Smooth muscle cell of the brain vasculature (primary cell): ENCODE measurements at regions not wholly inside any gene's neighbourhood (a gene's known extent, or its start where the extent isn't known, plus 50 kb on each side); places are given as distances from the start of the nearest gene placed in this dataset.
"Not testable (repeated sequence)": the region's sequence is repeated elsewhere in the genome, so short reads cannot be mapped to it uniquely, and the experiment has no call there.

ENCODE experiments used
- DNase-seq: peaks from one replicate; pipeline ENCODE4 v3.0.0-alpha.2; 2012; ENCODE audit warnings: low read depth, low spot score

- no peak for DNase-seq
These were observed 55.0 kb downstream of the OXSM start for GRCh38 chr3:25844891-25845290.

DNA sequence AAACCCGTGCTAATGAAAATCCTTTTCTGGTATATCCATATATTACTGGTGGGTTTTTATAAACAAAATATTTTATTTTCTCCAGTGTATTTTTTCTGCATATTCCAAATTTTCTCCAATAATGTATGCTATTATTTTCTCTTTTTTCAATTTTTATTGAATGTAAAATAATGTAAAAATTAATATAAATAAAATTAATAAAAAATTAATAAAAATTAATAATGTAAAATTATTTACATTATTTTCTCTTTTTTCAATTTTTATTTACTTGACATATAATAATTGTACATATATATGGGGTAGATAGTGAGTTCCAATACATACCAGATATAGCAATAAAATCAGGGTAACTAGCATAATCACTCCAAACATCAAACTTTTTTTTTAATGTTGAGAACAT is 56.4 kb downstream of the OXSM start:
- DNase-seq = no peak

GRCh38 chr3:25849091-25849490 is 59.2 kb downstream of the OXSM start:
- no peak for DNase-seq

GRCh38 chr3:25849641-25850385 is 59.9 kb downstream of the OXSM start:
- DNase-seq = no peak

DNA sequence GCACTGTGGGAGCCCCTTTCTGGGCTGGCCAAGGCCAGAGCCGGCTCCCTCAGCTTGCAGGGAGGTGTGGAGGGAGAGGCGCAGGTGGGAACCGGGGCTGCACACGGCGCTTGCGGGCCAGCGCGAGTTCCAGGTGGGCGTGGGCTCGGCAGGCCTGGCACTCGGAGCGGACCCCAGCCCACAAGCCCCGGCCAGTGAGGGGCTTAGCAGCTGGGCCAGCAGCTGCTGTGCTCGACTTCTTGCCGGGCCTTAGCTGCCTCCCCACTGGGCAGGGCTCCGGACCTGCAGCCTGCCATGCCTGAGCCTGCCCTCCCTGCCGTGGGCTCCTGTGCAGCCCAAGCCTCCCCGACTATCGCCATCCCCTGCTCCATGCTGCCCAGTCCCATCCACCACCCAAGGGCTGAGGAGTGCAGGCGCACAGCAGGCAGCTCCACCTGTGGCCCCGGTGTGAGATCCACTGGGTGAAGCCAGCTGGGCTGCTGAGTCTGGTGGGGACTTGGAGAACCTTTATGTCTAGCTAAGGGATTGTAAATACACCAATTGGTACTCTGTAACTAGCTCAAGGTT is 61.9 kb downstream of the OXSM start:
- DNase-seq = not testable (repeated sequence)

DNA sequence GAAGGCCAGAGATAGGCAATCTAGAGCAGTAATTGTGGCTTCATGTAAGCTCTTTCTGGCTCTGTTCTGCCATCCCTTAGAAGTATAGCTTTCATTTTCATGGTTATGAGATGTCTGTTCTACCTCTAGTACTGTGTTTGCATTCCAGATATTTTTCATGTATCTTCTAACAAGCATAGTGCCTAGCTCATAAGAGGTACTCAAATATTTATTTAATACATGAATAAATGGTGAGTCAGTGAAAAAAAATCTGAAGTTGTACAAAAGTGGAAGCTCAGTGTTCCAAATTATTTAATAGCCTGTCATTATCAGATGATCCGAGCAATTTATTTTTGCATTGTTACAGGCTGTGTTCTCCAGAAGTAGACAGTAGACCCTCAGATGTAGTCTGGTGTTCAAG is 64.3 kb downstream of the OXSM start:
- no peak for DNase-seq

- no peak for DNase-seq
These were observed 64.7 kb downstream of the OXSM start for GRCh38 chr3:25854635-25855034.

GRCh38 chr3:25855266-25855784 is 65.4 kb downstream of the OXSM start:
- DNase-seq = no peak

- no peak for DNase-seq
These were observed 67.1 kb downstream of the OXSM start for GRCh38 chr3:25856902-25857518.

DNA sequence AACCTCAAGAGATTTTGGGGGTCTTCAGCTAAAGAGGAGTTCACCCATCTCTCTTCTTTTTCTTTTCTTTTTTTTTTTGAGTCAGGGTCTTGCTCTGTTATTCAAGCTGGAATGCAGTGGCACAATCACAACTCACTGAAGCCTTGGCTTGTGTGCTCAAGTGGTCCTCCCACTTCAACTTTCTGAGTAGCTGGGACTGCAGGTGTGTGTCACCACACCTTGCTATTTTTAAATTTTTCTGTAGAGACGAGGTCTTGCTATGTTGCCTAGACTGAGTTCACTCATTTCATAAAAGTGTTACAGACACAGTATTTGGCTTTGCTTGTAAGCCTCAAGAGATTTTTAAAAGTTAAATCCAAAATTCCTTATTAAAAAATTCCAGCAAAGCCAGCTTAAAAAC is 71.7 kb downstream of the OXSM start:
- DNase-seq = no peak

- no peak for DNase-seq
These were observed 73.1 kb downstream of the OXSM start for GRCh38 chr3:25863011-25863415.

DNA sequence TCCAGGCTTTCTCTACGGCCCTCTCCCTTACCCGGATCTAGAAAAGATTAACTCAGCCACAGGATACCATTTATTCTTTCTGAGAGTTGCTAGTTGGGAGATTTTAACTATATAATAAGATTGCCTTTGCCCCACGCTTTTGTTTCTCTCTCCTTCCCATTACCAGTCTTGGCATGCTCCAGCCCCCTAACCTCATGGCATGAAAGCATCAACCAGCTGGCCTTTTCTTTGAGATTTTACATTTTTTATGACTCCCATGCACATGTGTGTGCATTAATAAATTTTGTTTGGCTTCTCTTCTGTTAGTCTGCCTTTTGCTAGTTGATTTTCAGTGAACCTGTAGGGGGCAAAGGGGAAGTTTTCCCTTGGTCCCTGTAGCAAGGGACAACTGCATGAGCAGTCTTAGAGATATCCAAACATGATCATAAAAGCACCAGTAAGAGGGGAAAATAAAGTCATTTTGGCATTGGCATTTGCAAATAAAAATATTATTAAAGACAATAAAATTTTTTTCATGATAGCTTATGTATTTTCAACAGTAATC is 73.6 kb downstream of the OXSM start:
- DNase-seq = no peak

GRCh38 chr3:25870452-25870851 is 80.6 kb downstream of the OXSM start:
- DNase-seq = no peak

- no peak for DNase-seq
These were observed 82.4 kb downstream of the OXSM start for GRCh38 chr3:25872200-25872877.

DNA sequence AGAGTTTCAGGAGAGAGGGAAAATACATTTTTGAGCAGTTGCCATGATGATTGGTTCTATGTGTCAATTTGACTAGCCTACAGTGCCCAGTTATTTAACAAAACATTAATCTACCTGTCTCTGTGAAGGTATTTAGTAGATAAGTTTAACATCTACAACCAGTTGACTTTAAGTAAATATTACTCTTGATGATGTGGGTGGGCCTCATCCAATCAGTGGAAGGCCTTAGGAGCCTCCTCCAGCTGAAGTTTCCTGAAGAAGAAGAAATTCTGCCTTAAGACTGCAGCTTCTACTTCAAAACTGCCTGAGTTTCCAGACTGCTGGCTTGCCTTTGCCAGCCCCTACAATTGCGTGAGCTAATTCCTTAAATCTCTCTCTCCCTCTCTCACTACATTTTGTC is 93.6 kb downstream of the OXSM start:
- no peak for DNase-seq

GRCh38 chr3:25884981-25885380 is 95.1 kb downstream of the OXSM start:
- no peak for DNase-seq

DNA sequence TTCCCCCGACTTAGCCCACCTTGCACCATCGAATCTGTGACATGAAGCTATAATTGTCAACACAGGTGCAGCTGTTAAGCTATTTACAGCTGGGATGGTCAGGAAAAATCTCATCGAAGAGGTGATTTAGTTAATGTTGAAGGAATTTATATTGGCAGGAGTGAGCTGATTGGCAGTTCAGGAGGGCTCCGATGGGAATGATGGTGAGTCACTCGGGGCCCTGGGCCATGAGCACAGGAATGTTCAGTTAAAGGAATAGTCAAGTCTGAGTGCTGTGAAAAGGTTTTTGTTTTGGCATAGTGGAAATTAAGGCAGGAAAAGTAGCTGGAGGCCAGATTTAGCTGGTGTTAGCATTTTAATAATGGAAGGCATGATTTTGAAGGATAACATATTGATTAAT is 95.7 kb downstream of the OXSM start:
- DNase-seq = no peak

DNA sequence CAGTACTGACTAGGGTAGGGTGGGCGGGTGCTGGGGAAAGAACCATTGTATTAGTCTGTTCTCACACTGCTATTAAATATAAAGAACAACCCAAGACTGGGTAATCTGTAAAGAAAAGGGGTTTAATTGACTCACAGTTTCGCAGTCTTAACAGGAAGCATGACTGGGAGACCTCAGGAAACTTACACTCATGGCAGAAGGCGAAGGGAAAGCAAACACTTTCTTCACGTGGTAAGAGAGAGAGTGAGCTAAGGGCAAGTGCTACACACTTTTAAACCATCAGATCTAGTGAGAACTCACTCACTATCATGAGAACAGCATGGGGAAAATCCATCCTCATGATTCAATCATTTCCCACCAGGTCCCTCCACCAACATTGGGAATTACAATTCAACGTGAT is 98.0 kb downstream of the OXSM start:
- DNase-seq = no peak

GRCh38 chr3:25888892-25889524 is 99.1 kb downstream of the OXSM start:
- DNase-seq = no peak

DNA sequence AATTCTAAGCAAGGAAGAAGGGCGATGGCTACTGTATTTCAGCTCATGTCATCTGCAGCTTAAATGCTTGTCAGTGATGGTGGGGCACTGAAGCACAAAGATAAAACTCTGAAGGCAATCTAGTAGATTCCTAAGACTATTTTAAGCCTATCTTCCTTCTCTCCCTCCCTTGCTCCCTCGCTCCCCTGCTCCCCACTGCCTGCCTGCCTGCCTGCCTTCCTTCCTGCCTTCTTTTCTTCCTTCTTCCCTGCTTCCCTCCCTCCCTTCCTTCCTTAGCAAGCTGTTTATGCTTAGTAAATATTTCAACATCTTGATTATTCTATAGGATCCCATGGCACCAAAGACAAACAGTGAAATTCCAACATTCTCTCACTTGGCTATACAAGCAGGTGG is 99.6 kb downstream of the OXSM start:
- DNase-seq = no peak

DNA sequence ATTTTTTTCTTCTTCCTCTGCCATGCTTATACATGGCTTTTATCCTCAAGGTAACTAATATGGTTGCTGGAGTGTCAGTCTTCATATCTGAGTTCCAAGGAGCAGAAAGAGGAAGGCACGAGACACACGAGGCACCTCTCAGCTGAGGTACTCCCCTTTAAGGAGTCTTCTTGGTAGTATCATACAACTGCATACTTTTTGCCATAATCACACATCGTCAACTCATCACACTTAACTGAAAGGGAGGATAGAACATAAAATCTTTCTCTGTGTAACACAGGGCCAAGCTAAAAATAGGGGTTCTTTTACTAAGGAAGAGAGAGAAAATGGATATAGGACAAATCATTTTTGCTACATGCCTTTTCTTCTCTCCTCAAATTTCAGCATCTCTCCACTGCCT is 104.2 kb downstream of the OXSM start:
- DNase-seq = no peak

DNA sequence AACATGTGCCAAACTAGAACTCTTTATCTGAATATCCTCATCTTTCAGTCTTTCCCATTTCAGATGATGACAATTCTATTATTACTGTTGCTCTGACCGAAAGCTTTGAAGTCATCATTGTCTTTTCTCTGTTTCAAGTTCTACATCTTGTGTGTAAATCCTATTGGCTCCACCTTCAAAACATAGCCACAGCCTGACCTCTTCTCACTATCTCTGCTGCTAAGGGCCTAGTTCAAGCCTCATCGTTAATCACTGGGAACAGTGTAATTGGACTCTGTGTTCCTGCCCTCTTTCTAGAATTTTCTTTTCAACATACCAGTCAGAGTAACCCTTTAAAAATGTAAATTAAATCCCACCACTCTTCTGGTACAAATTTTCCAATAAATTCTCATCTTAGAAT is 105.1 kb downstream of the OXSM start:
- no peak for DNase-seq
